ENCODE measurements at regions not wholly inside any gene's neighbourhood (a gene's known extent, or its start where the extent isn't known, plus 50 kb on each side); places are given as distances from the start of the nearest gene placed in this dataset.

DNA sequence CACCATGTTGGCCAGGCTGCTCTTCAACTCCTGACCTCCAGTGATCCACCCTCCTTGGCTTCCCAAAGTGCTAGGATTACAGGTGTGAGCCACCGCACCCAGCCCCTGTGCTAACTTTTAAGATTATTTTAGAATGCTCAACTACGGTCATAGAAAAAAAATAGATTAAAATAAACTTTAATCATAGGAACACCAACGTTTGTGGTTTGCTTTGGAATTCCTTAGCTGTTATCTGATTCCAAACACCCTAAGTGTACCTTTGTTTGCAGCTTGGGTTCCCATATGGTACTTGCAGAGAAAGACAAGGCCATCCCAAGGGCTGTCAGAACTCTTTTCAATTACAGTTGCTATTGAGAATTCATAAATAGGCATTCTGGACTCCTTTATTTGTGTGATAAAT is 90.1 kb upstream of the EFHC2 start:
- Histone ChIP-seq H3K4me1 (no peaks in the 10 kb centered on the region; a peak in 1 of 20 replicates), H3K4me2 (no peak overlapping the region), H3K27ac (no peak overlapping the region), H3K9ac (no peak overlapping the region), H3K4me3 (no peak overlapping the region), H4K20me1 (no peaks in the 10 kb centered on the region), H3K36me3 (no peaks in the 10 kb centered on the region), H3K27me3 (no peaks in the 10 kb centered on the region), H3K9me3 (replicated peaks in 1 of 11) (peaks cover 0 to 17% (median 0%) of the 10 kb centered on the region in 11 experiments; a peak in 1 of 22 replicates)
- no peak for TF ChIP-seq Cebpa-rat (IDR thresholded peaks at IDR 0.05)

DNA sequence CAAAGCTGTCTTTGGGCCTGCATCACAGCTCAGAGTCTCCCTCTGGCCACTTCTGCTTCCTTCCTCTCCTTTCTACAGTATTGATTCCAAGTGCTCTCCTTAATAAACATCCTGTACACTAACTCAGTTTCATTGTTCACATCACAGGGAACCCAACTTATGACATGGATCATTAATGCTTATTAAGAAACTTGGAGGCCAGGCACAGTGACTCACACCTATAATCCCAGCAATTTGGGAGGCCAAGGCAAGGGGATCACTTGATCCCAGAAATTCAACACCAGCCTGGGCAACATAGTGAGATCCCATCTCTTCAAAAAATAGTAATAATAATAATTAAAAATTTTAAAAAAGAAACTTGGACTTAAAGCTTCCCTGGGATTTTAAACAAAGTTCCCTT is 89.2 kb upstream of the EFHC2 start:
- Histone ChIP-seq H3K36me3 (no peaks in the 10 kb centered on the region), H3K4me1 (no peaks in the 10 kb centered on the region; a peak in 1 of 20 replicates), H3K9me3 (replicated peaks in 1 of 11) (peaks cover 0 to 15% (median 0%) of the 10 kb centered on the region in 11 experiments; a peak in 1 of 22 replicates), H3K4me3 (no peak overlapping the region), H3K4me2 (no peak overlapping the region), H3K9ac (no peak overlapping the region), H3K27me3 (no peaks in the 10 kb centered on the region), H4K20me1 (no peaks in the 10 kb centered on the region), H3K27ac (no peak overlapping the region)
- TF ChIP-seq Cebpa-rat (IDR thresholded peaks at IDR 0.05), result no peak

DNA sequence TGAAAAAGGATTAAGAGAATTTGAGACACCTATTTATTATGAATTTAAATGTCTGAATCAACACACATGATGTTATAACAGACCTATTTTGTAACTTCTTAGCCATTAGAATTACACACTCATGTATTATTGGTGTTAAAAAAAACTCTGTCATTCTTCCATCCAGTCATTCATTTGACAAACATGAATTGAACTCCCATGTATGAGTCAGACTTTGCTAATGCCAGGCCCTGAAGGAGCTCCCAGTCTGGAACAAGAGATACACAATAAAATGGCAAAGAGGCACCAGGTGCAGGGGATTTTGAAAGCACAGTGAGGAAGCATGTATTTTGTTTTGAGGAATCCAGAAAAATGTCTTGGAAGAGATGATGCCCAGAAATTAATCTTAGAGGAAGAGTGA is 87.7 kb upstream of the EFHC2 start:
- Histone ChIP-seq H3K27ac (no peak overlapping the region), H3K9ac (no peak overlapping the region), H3K27me3 (no peaks in the 10 kb centered on the region), H4K20me1 (no peaks in the 10 kb centered on the region), H3K4me2 (no peak overlapping the region), H3K36me3 (no peaks in the 10 kb centered on the region), H3K9me3 (replicated peaks in 1 of 11) (peaks cover 0 to 9% (median 0%) of the 10 kb centered on the region in 11 experiments; a peak in 1 of 22 replicates), H3K4me1 (no peaks in the 10 kb centered on the region; a peak in 1 of 20 replicates), H3K4me3 (no peak overlapping the region)
- TF ChIP-seq Cebpa-rat (IDR thresholded peaks at IDR 0.05), result no peak

DNA sequence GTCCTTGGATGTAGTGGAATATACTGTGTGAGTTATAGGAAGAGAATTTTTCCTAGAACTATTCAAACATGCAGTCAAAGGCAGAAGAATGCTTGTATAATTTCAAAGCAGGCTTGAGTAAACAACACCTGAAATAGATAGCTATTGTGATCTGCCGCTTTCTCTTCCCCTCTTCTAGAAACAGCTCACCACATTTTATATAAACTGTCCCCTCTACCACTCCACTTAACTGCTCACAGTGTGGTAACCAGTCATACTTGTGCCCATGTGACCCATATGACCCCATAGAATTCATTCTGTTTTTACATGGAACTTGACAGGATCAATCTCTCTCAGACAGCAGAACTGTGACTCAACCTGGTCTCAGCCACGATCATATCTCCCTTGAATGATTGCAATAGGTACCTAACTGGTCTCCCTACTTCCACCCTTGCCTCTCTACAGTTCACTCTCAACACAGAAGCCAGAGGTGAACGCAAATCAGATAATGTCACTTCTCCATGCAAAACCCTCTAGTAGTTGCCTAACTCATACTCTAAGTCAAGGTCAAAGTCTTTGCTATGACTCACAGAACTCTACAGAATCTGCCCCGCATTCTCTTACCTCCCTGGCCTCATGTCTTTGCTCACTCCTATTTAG is 85.6 kb upstream of the EFHC2 start:
- Histone ChIP-seq H3K27ac (no peak overlapping the region), H3K4me2 (no peak overlapping the region)
- no peak for TF ChIP-seq Cebpa-rat (IDR thresholded peaks at IDR 0.05)

DNA sequence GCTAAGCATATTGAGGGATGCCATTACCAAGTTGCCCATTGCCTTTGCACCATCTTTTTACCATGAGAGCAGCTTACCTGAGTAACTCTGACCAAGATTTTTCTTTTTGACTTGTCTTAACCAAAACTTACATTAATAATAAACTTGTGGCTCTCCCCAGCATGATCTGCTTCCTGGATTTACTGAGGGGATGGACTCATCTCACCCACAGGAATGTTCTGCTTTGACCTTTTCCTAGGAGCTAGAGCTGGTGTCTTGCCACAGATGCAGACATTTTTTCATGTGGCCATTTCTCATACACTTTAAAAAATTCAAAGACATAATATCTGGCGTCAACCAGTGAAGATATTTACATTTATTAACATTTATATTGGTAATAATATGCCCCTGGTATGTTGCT is 79.2 kb upstream of the EFHC2 start:
- no peak for TF ChIP-seq Cebpa-rat (IDR thresholded peaks at IDR 0.05)
- Histone ChIP-seq H3K9me3 (replicated peaks in 1 of 11) (no peaks in the 10 kb centered on the region), H3K36me3 (no peaks in the 10 kb centered on the region)

More for the DNA sequence above, 85.6 kb upstream of the EFHC2 start:
- Histone ChIP-seq H3K9me3 (replicated peaks in 1 of 11) (no peaks in the 10 kb centered on the region), H3K27me3 (no peaks in the 10 kb centered on the region), H3K4me3 (no peak overlapping the region), H4K20me1 (no peaks in the 10 kb centered on the region), H3K4me1 (no peaks in the 10 kb centered on the region; a peak in 1 of 20 replicates), H3K9ac (no peak overlapping the region), H3K36me3 (no peaks in the 10 kb centered on the region)

DNA sequence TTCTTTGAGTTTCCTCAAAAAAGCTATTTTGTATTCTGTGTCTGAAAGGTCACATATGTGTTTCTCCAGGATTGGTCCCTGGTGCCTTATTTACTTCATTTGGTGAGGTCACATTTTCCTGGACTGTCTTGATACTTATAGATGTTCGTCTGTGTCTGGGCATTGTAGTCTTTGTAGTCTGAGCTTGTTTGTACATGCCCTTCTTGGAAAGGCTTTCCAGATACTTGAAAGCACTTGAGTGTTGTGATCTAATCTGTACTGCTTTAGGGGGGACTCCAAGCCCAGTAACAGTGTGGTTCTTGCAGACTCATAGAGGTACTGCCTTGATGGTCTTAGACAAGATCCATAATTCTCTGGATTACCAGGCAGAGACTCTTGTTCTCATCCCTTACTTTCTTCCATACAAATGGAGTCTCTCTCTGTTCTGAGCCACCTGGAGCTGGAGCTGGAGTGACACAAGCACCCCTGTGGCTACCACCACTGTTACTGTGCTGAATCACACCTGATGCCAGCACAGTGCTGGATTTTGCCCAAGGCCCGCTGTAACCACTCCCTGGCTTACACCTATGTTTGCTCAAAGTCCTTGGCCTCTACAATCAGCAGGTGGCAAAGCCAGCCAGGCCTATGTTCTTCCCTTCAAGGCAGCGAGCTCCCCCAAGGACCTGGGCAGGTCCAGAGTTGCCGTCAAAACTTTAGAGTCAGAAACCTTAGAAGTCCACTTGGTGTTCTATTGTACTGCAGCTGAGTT is 72.3 kb upstream of the EFHC2 start:
- Histone ChIP-seq H3K4me2 (no peak overlapping the region), H3K4me3 (no peak overlapping the region), H3K4me1 (no peaks in the 10 kb centered on the region), H3K27ac (no peak overlapping the region), H3K9ac (no peak overlapping the region), H3K36me3 (no peaks in the 10 kb centered on the region), H3K9me3 (replicated peaks in 1 of 11) (peaks cover 0 to 18% (median 0%) of the 10 kb centered on the region in 11 experiments; a peak in 1 of 22 replicates), H4K20me1 (no peaks in the 10 kb centered on the region), H3K27me3 (no peaks in the 10 kb centered on the region)
- TF ChIP-seq Cebpa-rat (IDR thresholded peaks at IDR 0.05), result no peak

More for the DNA sequence above, 79.2 kb upstream of the EFHC2 start:
- no peak overlapping the region for H3K4me3 ChIP-seq
- H4K20me1 ChIP-seq, result no peaks in the 10 kb centered on the region
- no peak overlapping the region for H3K9ac ChIP-seq
- H3K4me1 ChIP-seq, result no peaks in the 10 kb centered on the region
- no peak overlapping the region for H3K27ac ChIP-seq
- H3K27me3 ChIP-seq, result no peaks in the 10 kb centered on the region
- no peak overlapping the region for H3K4me2 ChIP-seq

DNA sequence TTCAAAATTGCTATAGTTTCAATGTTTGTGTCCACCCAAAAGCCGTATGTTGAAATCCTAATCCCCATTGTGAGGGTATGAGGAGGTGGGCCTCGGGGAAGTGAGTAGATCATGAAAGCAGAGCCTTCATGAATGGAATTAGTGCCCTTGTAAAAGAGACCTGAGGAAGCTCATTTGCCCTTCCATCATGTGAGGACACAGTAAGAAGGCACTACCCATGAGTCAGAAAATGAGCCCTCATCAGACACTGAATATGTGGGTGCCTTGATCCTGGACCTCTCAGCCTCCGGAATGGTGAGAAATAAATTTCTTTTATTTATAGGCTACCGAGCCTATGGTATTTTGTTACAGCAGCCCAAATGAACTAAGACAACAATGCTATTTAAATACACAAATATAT is 57.7 kb upstream of the EFHC2 start:
- Histone ChIP-seq H3K4me1 (peaks cover 0 to 10% (median 0%) of the 10 kb centered on the region in 10 experiments; a peak in 3 of 20 replicates), H3K4me3 (no peak overlapping the region), H3K9me3 (replicated peaks in 1 of 11) (peaks cover 5 to 24% (median 14%) of the 10 kb centered on the region in 11 experiments; a peak in 13 of 22 replicates), H3K36me3 (no peaks in the 10 kb centered on the region), H3K27me3 (no peaks in the 10 kb centered on the region), H3K27ac (no peak overlapping the region), H4K20me1 (no peaks in the 10 kb centered on the region), H3K9ac (no peak overlapping the region), H3K4me2 (peak overlapping the region in 2 of 11 experiments; percentile 28 to 45; a peak in 1 of 22 replicates)
- no peak for TF ChIP-seq Cebpa-rat (IDR thresholded peaks at IDR 0.05)

DNA sequence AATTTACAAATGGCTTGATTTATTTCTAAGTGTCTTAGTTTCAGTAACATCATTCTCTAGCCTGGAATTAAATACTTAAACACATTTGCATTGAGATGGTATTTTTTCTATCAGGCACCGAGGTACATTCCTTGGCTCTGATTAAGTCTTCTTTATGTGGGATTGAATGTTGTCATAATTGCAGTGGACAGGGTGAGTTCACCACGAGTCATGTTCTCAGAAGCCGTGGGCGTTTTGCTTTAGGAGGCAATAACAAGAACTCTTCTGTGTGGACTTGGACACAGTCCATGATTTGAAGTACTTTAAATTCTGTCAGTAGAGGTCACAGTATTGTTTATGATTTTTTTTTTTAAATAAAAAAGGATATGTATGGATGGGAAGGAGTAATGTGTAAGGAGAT is 57.1 kb upstream of the EFHC2 start:
- Histone ChIP-seq H3K4me2 (peak overlapping the region in 2 of 11 experiments; percentile 11 to 45; a peak in 3 of 22 replicates), H3K27me3 (no peaks in the 10 kb centered on the region), H4K20me1 (no peaks in the 10 kb centered on the region), H3K27ac (no peak overlapping the region), H3K4me3 (no peak overlapping the region), H3K36me3 (no peaks in the 10 kb centered on the region), H3K9ac (no peak overlapping the region), H3K4me1 (peaks cover 0 to 10% (median 0%) of the 10 kb centered on the region in 10 experiments; a peak in 3 of 20 replicates), H3K9me3 (replicated peaks in 1 of 11) (peaks cover 5 to 24% (median 14%) of the 10 kb centered on the region in 11 experiments; a peak in 13 of 22 replicates)
- TF ChIP-seq Cebpa-rat (IDR thresholded peaks at IDR 0.05), result no peak

DNA sequence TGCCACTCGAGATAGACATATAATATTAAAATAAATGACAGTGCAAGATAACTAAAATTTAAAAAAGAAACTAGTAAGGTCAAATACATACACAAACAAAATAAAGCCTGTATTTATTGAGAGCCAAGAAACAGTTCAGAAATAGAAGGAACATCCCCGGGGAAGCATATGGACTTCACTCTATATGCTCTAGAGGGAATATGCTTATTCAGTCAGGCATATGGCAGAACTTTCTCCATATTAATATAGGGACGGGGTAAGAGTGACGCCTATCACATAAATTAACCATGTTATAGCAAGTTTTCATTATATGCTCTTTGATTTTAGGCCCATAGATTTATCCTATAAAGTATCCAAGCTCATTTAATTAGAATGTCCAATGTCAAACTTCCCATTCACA is 56.7 kb upstream of the EFHC2 start:
- Histone ChIP-seq H3K9ac (no peak overlapping the region), H3K4me2 (peak overlapping the region in 2 of 11 experiments; percentile 11 to 45; a peak in 3 of 22 replicates), H4K20me1 (no peaks in the 10 kb centered on the region), H3K27me3 (no peaks in the 10 kb centered on the region), H3K27ac (no peak overlapping the region), H3K4me1 (peaks cover 0 to 10% (median 0%) of the 10 kb centered on the region in 10 experiments; a peak in 3 of 20 replicates), H3K4me3 (no peak overlapping the region), H3K36me3 (no peaks in the 10 kb centered on the region), H3K9me3 (replicated peaks in 1 of 11) (peaks cover 5 to 24% (median 14%) of the 10 kb centered on the region in 11 experiments; a peak in 13 of 22 replicates)
- no peak for TF ChIP-seq Cebpa-rat (IDR thresholded peaks at IDR 0.05)
